Nucleus accumbens (tissue), 56 donors: ENCODE measurements at regions not wholly inside any gene's neighbourhood (a gene's known extent, or its start where the extent isn't known, plus 50 kb on each side); places are given as distances from the start of the nearest gene placed in this dataset.
"Not testable (repeated sequence)": the region's sequence is repeated elsewhere in the genome, so short reads cannot be mapped to it uniquely, and the experiment has no call there.

Source experiments
- DNase-seq, 56 donors: peaks; one replicate each; lab custom pipeline; 2025; lab: John Stamatoyannopoulos, UW

- no peak for DNase-seq
Measured at GRCh38 chrX:146994163-146994562, 179.6 kb upstream of the CXorf51A start.

- no peak for DNase-seq
Measured at GRCh38 chrX:146973283-146973682, 158.7 kb upstream of the CXorf51A start.

GRCh38 chrX:146967306-146967705, 152.8 kb upstream of the CXorf51A start:
- DNase-seq, result no peak

GRCh38 chrX:146956760-146957159, 142.2 kb upstream of the CXorf51A start:
- no peak for DNase-seq

GRCh38 chrX:146934256-146934655, 119.7 kb upstream of the CXorf51A start:
- DNase-seq, result no peak

GRCh38 chrX:146932997-146933396, 118.5 kb upstream of the CXorf51A start:
- DNase-seq, result peak in 1 of 56 donors; percentile 1

GRCh38 chrX:146921204-146921603, 106.7 kb upstream of the CXorf51A start:
- no peak for DNase-seq

- peak in 2 of 56 donors; percentile 0 to 3 for DNase-seq
Measured at GRCh38 chrX:146907391-146908240, 93.1 kb upstream of the CXorf51A start.

GRCh38 chrX:146906166-146906565, 91.6 kb upstream of the CXorf51A start:
- DNase-seq, result no peak

GRCh38 chrX:146887020-146887419, 72.5 kb upstream of the CXorf51A start:
- DNase-seq, result no peak

- DNase-seq, result no peak
Measured at GRCh38 chrX:146881521-146881920, 67.0 kb upstream of the CXorf51A start.

GRCh38 chrX:146866846-146867245, 52.3 kb upstream of the CXorf51A start:
- not testable (repeated sequence) for DNase-seq

- DNase-seq, result not testable (repeated sequence)
Measured at GRCh38 chrX:146865734-146866133, 51.2 kb upstream of the CXorf51A start.
